Glutamatergic neuron (in vitro differentiated cells): ENCODE measurements at regions not wholly inside any gene's neighbourhood (a gene's known extent, or its start where the extent isn't known, plus 50 kb on each side); places are given as distances from the start of the nearest gene placed in this dataset.

Source experiments
- DNase-seq: peaks from one replicate; pipeline ENCODE4 v3.0.0; 2022
- H3K27ac Mint-ChIP-seq: one replicate; pipeline ENCODE4 v1.8.0; 2020; ENCODE audit warnings: mild to moderate bottlenecking, mixed read lengths, inconsistent platforms; ENCODE audit not compliant: unreplicated experiment
- H3K27me3 Mint-ChIP-seq: one replicate; pipeline ENCODE4 v1.8.0; 2020; ENCODE audit warnings: mild to moderate bottlenecking, moderate library complexity, mixed read lengths, inconsistent platforms; ENCODE audit not compliant: unreplicated experiment
- H3K36me3 Mint-ChIP-seq: one replicate; pipeline ENCODE4 v1.8.0; 2020; ENCODE audit warnings: mild to moderate bottlenecking, mixed read lengths, inconsistent platforms; ENCODE audit not compliant: unreplicated experiment
- H3K4me1 Mint-ChIP-seq: one replicate; pipeline ENCODE4 v1.8.0; 2020; ENCODE audit warnings: mild to moderate bottlenecking, low read depth, mixed read lengths, inconsistent platforms; ENCODE audit not compliant: unreplicated experiment
- H3K4me3 Mint-ChIP-seq: one replicate; pipeline ENCODE4 v1.8.0; 2020; ENCODE audit warnings: mild to moderate bottlenecking, mixed read lengths, inconsistent platforms; ENCODE audit not compliant: unreplicated experiment
- H3K9me3 Mint-ChIP-seq: one replicate; pipeline ENCODE4 v1.8.0; 2020; ENCODE audit warnings: mild to moderate bottlenecking, moderate library complexity, mixed read lengths, inconsistent platforms; ENCODE audit not compliant: unreplicated experiment
- TF ChIP-seq, protein P1 (sequence below): fragments of 200-600 bp; sonication (generic); IDR thresholded peaks from one replicate; pipeline ENCODE4 v1.5.0; 2021; ENCODE audit not compliant: partially characterized antibody, unreplicated experiment

DNA sequence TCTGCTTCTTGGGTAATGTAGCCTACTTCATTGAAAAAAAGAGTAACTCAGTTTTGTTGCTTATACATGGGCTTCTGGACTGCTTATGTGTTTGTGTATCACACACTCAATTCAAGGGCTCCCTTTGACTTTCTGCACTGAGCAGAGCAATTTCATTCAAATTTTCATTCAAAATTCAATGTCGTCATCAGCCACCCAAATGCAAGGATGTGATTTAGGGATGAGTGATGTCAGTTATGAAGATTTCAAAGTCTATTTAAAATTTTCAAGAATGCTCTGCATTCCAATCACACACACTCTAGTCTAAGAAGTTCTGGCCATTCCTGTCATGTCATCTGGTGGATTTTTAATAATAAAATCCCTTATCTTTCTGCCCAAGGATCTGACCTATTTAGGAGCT lies 344.5 kb upstream of the ZFP64 start:
- Mint-ChIP-seq H3K36me3 (no peaks in the 10 kb centered on the region), H3K4me3 (no peak overlapping the region), H3K27ac (no peak overlapping the region), H3K9me3 (peaks cover 3% of the 10 kb centered on the region), H3K27me3 (no peaks in the 10 kb centered on the region), H3K4me1 (no peaks in the 10 kb centered on the region)
- TF ChIP-seq, protein P1, sequence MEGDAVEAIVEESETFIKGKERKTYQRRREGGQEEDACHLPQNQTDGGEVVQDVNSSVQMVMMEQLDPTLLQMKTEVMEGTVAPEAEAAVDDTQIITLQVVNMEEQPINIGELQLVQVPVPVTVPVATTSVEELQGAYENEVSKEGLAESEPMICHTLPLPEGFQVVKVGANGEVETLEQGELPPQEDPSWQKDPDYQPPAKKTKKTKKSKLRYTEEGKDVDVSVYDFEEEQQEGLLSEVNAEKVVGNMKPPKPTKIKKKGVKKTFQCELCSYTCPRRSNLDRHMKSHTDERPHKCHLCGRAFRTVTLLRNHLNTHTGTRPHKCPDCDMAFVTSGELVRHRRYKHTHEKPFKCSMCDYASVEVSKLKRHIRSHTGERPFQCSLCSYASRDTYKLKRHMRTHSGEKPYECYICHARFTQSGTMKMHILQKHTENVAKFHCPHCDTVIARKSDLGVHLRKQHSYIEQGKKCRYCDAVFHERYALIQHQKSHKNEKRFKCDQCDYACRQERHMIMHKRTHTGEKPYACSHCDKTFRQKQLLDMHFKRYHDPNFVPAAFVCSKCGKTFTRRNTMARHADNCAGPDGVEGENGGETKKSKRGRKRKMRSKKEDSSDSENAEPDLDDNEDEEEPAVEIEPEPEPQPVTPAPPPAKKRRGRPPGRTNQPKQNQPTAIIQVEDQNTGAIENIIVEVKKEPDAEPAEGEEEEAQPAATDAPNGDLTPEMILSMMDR, result no peak
- DNase-seq, result no peak

- H3K27ac Mint-ChIP-seq, result no peak overlapping the region
- no peak overlapping the region for H3K4me3 Mint-ChIP-seq
- TF ChIP-seq, protein P1, result no peak
- no peaks in the 10 kb centered on the region for H3K27me3 Mint-ChIP-seq
- DNase-seq, result no peak
- no peaks in the 10 kb centered on the region for H3K36me3 Mint-ChIP-seq
- H3K4me1 Mint-ChIP-seq, result no peaks in the 10 kb centered on the region
- H3K9me3 Mint-ChIP-seq, result peaks cover 1% of the 10 kb centered on the region
Measured at GRCh38 chr20:52534616-52535015, 343.0 kb upstream of the ZFP64 start.

- Mint-ChIP-seq H3K4me1 (no peaks in the 10 kb centered on the region), H3K9me3 (peaks cover 1% of the 10 kb centered on the region), H3K36me3 (no peaks in the 10 kb centered on the region), H3K27ac (no peak overlapping the region), H3K27me3 (no peaks in the 10 kb centered on the region), H3K4me3 (no peak overlapping the region)
- TF ChIP-seq, protein P1, result no peak
- no peak for DNase-seq
Measured at GRCh38 chr20:52533401-52533800, 341.8 kb upstream of the ZFP64 start.

DNA sequence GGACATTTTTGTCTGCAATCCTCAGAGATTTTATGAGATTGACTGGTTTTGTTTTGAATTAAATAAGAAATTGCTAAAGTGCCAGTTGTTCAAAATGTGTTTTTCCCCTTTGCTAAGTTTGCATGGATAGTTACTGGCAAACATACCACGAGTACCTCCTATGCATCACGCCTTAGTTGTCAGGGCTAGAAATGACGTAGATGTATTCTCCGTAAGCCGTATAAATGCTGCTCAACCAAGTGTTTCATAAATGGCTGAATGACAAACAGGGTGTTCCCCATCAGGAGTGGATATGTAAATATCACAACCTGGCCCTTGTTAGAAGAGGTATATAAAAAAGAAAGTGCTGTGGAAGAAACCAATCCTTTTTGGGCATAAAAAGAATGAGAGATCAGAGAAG lies 341.1 kb upstream of the ZFP64 start:
- Mint-ChIP-seq H3K4me3 (no peak overlapping the region), H3K27ac (no peak overlapping the region), H3K4me1 (no peaks in the 10 kb centered on the region), H3K9me3 (no peaks in the 10 kb centered on the region), H3K27me3 (no peaks in the 10 kb centered on the region), H3K36me3 (no peaks in the 10 kb centered on the region)
- no peak for DNase-seq
- TF ChIP-seq, protein P1, result no peak

- Mint-ChIP-seq H3K36me3 (no peaks in the 10 kb centered on the region), H3K4me3 (no peak overlapping the region), H3K4me1 (no peaks in the 10 kb centered on the region), H3K27me3 (no peaks in the 10 kb centered on the region), H3K9me3 (no peaks in the 10 kb centered on the region), H3K27ac (no peak overlapping the region)
- TF ChIP-seq, protein P1, result no peak
- no peak for DNase-seq
Measured at GRCh38 chr20:52530571-52530970, 339.0 kb upstream of the ZFP64 start.
